H9 (cell line): ENCODE measurements at regions not wholly inside any gene's neighbourhood (a gene's known extent, or its start where the extent isn't known, plus 50 kb on each side); places are given as distances from the start of the nearest gene placed in this dataset.

Source experiments
- DNase-seq: peaks from one replicate; pipeline ENCODE4 v3.0.0-alpha.2; 2017
- H2AFZ ChIP-seq: one replicate; pipeline ENCODE4 v1.6.1; 2013; ENCODE audit warnings: mild to moderate bottlenecking, low read length, control low read depth, moderate library complexity
- H2AK5ac ChIP-seq: 2 replicates; pipeline ENCODE4 v1.6.1; 2013; ENCODE audit warnings: low read length, control low read depth, mixed read lengths; ENCODE audit not compliant: insufficient read length
- H2BK120ac ChIP-seq: one replicate; pipeline ENCODE4 v1.6.1; 2013; ENCODE audit warnings: low read depth, mild to moderate bottlenecking, low read length, control low read depth, inconsistent platforms; ENCODE audit not compliant: poor library complexity, severe bottlenecking
- H2BK12ac ChIP-seq: 2 replicates; pipeline ENCODE4 v1.6.1; 2013; ENCODE audit warnings: low read length, control low read depth, mixed read lengths, low read depth; ENCODE audit not compliant: insufficient read length
- H2BK15ac ChIP-seq: 2 replicates; pipeline ENCODE4 v1.6.1; 2013; ENCODE audit warnings: low read depth, low read length, control low read depth
- H2BK20ac ChIP-seq: one replicate; pipeline ENCODE4 v1.6.1; 2013; ENCODE audit warnings: low read depth, mild to moderate bottlenecking, low read length, control low read depth, inconsistent platforms; ENCODE audit not compliant: poor library complexity, severe bottlenecking
- H2BK5ac ChIP-seq: 2 replicates; pipeline ENCODE4 v1.6.1; 2013; ENCODE audit warnings: low read length, control low read depth, mixed read lengths; ENCODE audit not compliant: insufficient read length
- H3K14ac ChIP-seq: 2 replicates; pipeline ENCODE4 v1.6.1; 2013; ENCODE audit warnings: low read length, control low read depth; ENCODE audit not compliant: insufficient read depth
- H3K18ac ChIP-seq: 2 replicates; pipeline ENCODE4 v1.6.1; 2013; ENCODE audit warnings: low read depth, mild to moderate bottlenecking, mixed read lengths, low read length, control low read depth; ENCODE audit not compliant: insufficient read length
- H3K23ac ChIP-seq: 2 replicates; pipeline ENCODE4 v1.6.1; 2013; ENCODE audit warnings: low read length, control low read depth, mixed read lengths, low read depth; ENCODE audit not compliant: insufficient read length
- H3K23me2 ChIP-seq: 2 replicates; pipeline ENCODE4 v1.6.1; 2013; ENCODE audit warnings: low read depth, mild to moderate bottlenecking, mixed read lengths, low read length, control low read depth; ENCODE audit not compliant: insufficient read length, poor library complexity, severe bottlenecking
- H3K27ac ChIP-seq: 2 replicates; pipeline ENCODE4 v1.5.1; 2013; ENCODE audit warnings: low read length, control low read depth, mixed read lengths, low read depth; ENCODE audit not compliant: insufficient read length
- H3K27me3 ChIP-seq: 2 replicates; pipeline ENCODE4 v1.6.1; 2013; ENCODE audit warnings: low read length, control low read depth, inconsistent platforms; ENCODE audit not compliant: insufficient read depth
- H3K4ac ChIP-seq: 2 replicates; pipeline ENCODE4 v1.6.1; 2013; ENCODE audit warnings: low read depth, mild to moderate bottlenecking, control low read depth, inconsistent platforms, low read length, moderate library complexity
- H3K4me1 ChIP-seq: 2 replicates; pipeline ENCODE4 v1.6.1; 2013; ENCODE audit warnings: low read length, control low read depth, inconsistent platforms; ENCODE audit not compliant: insufficient read depth
- H3K4me2 ChIP-seq: 2 replicates; pipeline ENCODE4 v1.6.1; 2013; ENCODE audit warnings: low read length, control low read depth, mixed read lengths; ENCODE audit not compliant: insufficient read length, insufficient read depth
- H3K56ac ChIP-seq: 2 replicates; pipeline ENCODE4 v1.6.1; 2013; ENCODE audit warnings: low read depth, mild to moderate bottlenecking, mixed read lengths, low read length, control low read depth; ENCODE audit not compliant: insufficient read length
- H3K79me1 ChIP-seq: 2 replicates; pipeline ENCODE4 v1.6.1; 2013; ENCODE audit warnings: low read depth, mild to moderate bottlenecking, moderate library complexity, low read length, control low read depth, inconsistent platforms; ENCODE audit not compliant: insufficient read depth, poor library complexity, severe bottlenecking
- H3K79me2 ChIP-seq: 2 replicates; pipeline ENCODE4 v1.6.1; 2013; ENCODE audit warnings: low read length, control low read depth, inconsistent platforms; ENCODE audit not compliant: insufficient read depth
- H3K9ac ChIP-seq: 2 replicates; pipeline ENCODE4 v1.6.1; 2013; ENCODE audit warnings: low read length, control low read depth, mixed read lengths; ENCODE audit not compliant: insufficient read length; ENCODE audit errors: extremely low read depth
- H3K9me3 ChIP-seq: one replicate; pipeline ENCODE4 v1.6.1; 2013; ENCODE audit warnings: low read depth, low read length, inconsistent platforms; ENCODE audit not compliant: control insufficient read depth
- H3T11ph ChIP-seq: one replicate; pipeline ENCODE4 v1.6.1; 2013; ENCODE audit warnings: mild to moderate bottlenecking, low read length, control low read depth, inconsistent platforms
- H4K20me1 ChIP-seq: one replicate; pipeline ENCODE4 v1.6.1; 2013; ENCODE audit not compliant: control insufficient read depth, insufficient read length, insufficient read depth
- H4K5ac ChIP-seq: 2 replicates; pipeline ENCODE4 v1.6.1; 2013; ENCODE audit warnings: low read depth, mild to moderate bottlenecking, mixed read lengths, low read length, control low read depth; ENCODE audit not compliant: insufficient read length
- H4K8ac ChIP-seq: replicated peaks from 2 replicates; pipeline ENCODE4 v1.6.1; 2013; ENCODE audit warnings: low read length, control low read depth, mixed read lengths, low read depth; ENCODE audit not compliant: insufficient read length
- H4K91ac ChIP-seq: 2 replicates; pipeline ENCODE4 v1.6.1; 2013; ENCODE audit warnings: low read depth, mild to moderate bottlenecking, moderate library complexity, mixed read lengths, low read length, control low read depth; ENCODE audit not compliant: insufficient read length
- H3K27ac Mint-ChIP-seq, 3 experiments: 2 replicates in 2 of 3; 3 replicates in 1 of 3; pipeline ENCODE4 v1.8.0; 2020 to 2021; ENCODE audit warnings: mixed read lengths in 3 of 3, mild to moderate bottlenecking in 1 of 3, moderate library complexity in 1 of 3
- H3K27me3 Mint-ChIP-seq: 2 replicates; pipeline ENCODE4 v1.8.0; 2021; ENCODE audit warnings: low read depth, mild to moderate bottlenecking, moderate library complexity, mixed read lengths
- H3K36me3 Mint-ChIP-seq, 3 experiments: 2 replicates in 2 of 3; 3 replicates in 1 of 3; pipeline ENCODE4 v1.8.0; 2020 to 2021; ENCODE audit warnings: low read depth in 3 of 3, mixed read lengths in 3 of 3; ENCODE audit not compliant: insufficient read depth in 1 of 3
- H3K4me1 Mint-ChIP-seq, 2 experiments: 2 replicates each; pipeline ENCODE4 v1.8.0; 2020; ENCODE audit warnings: mixed read lengths in 2 of 2
- H3K4me3 Mint-ChIP-seq, 2 experiments: 2 replicates in 1 of 2; 3 replicates in 1 of 2; pipeline ENCODE4 v1.8.0; 2020 to 2021; ENCODE audit warnings: mild to moderate bottlenecking in 2 of 2, mixed read lengths in 2 of 2, moderate library complexity in 1 of 2
- H3K9me3 Mint-ChIP-seq, 2 experiments: 2 replicates in 1 of 2; 3 replicates in 1 of 2; pipeline ENCODE4 v1.8.0; 2020; ENCODE audit warnings: mild to moderate bottlenecking in 2 of 2, mixed read lengths in 2 of 2, moderate library complexity in 1 of 2
- CTCF ChIP-seq: fragments of 200-600 bp; sonication (generic); conservative IDR thresholded peaks from 3 replicates; pipeline ENCODE4 v1.8.0; 2021; ENCODE audit warnings: antibody characterized with exemption, mild to moderate bottlenecking
- WGBS: extraction: QIAGEN DNeasy Blood & Tissue Kit; methylation state at CpG from one replicate; pipeline ENCODE4 v1.1.7; 2013; ENCODE audit warnings: missing lambda C conversion rate, low lambda C conversion rate, mixed read lengths; ENCODE audit not compliant: insufficient read length; ENCODE audit errors: extremely low coverage; 5-methylcytosine and 5-hydroxymethylcytosine counted together

GRCh38 chr4:130249002-130249401, 1153.0 kb downstream of the C4orf33 start:
- H3K79me2 ChIP-seq: no peaks in the 10 kb centered on the region
- no peak overlapping the region for H2AK5ac ChIP-seq
- no peaks in the 10 kb centered on the region for H3K23me2 ChIP-seq
- WGBS: no CpG with 5 or more reads among the region's 1 CpG
- H2BK15ac ChIP-seq: no peak overlapping the region
- Mint-ChIP-seq H3K36me3 (peaks cover 0 to 15% (median 12%) of the 10 kb centered on the region in 3 experiments; a peak in 3 of 7 replicates), H3K27me3 (no peaks in the 10 kb centered on the region), H3K27ac (no peak overlapping the region), H3K4me1 (peaks cover 2 to 4% of the 10 kb centered on the region in 2 experiments; a peak in 3 of 4 replicates), H3K4me3 (no peak overlapping the region), H3K9me3 (peaks cover 7 to 15% of the 10 kb centered on the region in 2 experiments; a peak in 3 of 5 replicates)
- TF ChIP-seq CTCF: no peak
- no peak overlapping the region for H2BK5ac ChIP-seq
- DNase-seq: no peak
- no peak overlapping the region for H3K4me2 ChIP-seq
- H4K91ac ChIP-seq: no peak overlapping the region
- no peak overlapping the region for H4K5ac ChIP-seq
- H2BK120ac ChIP-seq: no peak overlapping the region
- no peaks in the 10 kb centered on the region for H3K9me3 ChIP-seq
- no peaks in the 10 kb centered on the region for H3K27me3 ChIP-seq
- no peaks in the 10 kb centered on the region for H3K4me1 ChIP-seq
- H3K18ac ChIP-seq: no peak overlapping the region
- H3K79me1 ChIP-seq: no peaks in the 10 kb centered on the region
- H3K23ac ChIP-seq: no peak overlapping the region
- no peak overlapping the region for H3K56ac ChIP-seq
- no peaks in the 10 kb centered on the region for H4K20me1 ChIP-seq
- no peak overlapping the region for H3T11ph ChIP-seq
- H3K4ac ChIP-seq: no peak overlapping the region
- H2BK20ac ChIP-seq: no peak overlapping the region
- no peak overlapping the region for H2AFZ ChIP-seq
- no peak overlapping the region for H3K9ac ChIP-seq
- H3K27ac ChIP-seq: no peak overlapping the region
- H2BK12ac ChIP-seq: no peak overlapping the region
- H4K8ac ChIP-seq: no peak overlapping the region
- no peak overlapping the region for H3K14ac ChIP-seq
